HG03571 (cell line): ENCODE measurements at regions not wholly inside any gene's neighbourhood (a gene's known extent, or its start where the extent isn't known, plus 50 kb on each side); places are given as distances from the start of the nearest gene placed in this dataset.
A peak's percentile ranks its signal among the peaks of the same experiment; 100 is the strongest.
"Not testable (repeated sequence)": the region's sequence is repeated elsewhere in the genome, so short reads cannot be mapped to it uniquely, and the experiment has no call there.

Experiments used
- ATAC-seq: cut with Tn5 transposase; IDR thresholded peaks from one replicate; pipeline ENCODE4 v1.9.1; 2021; ENCODE audit not compliant: unreplicated experiment

DNA sequence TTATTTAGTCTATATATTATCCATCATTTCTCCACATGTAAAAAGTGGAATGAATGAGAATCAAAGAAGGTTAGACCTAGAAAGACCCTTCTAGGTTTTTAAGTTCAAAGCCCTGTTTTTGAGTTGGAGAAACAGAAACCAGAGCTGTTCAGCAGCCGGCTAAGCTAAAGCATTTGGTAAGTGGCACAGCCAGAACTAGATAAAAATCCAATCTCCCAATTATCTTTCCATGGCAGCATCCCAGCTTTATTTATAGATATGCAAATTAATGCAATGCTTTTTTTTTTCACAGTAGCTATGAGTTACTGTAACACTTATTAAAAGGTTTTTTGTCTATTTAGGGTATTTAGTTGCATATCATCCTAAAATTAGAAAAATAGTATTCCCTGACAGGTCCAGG, 85.1 kb downstream of the NIBAN1 start:
- no peak for ATAC-seq

DNA sequence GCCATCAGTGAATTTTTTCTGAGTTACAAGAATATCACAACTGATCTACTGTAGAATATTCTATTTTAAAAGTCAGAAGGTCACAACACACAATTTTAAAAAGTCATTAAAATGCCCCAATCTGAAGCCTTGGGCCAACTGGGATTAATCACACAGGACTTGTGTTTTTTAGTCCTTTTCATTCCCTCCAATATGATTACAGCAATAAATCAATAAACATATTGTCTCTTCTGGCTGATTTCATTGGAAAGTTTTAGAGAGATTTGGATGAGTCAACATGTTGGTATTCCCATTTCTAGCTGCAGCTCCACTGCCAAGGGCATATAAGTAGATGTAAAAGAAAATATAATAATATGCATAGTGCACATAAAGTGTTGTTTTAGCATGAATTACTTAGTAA, 85.8 kb downstream of the NIBAN1 start:
- ATAC-seq = no peak

DNA sequence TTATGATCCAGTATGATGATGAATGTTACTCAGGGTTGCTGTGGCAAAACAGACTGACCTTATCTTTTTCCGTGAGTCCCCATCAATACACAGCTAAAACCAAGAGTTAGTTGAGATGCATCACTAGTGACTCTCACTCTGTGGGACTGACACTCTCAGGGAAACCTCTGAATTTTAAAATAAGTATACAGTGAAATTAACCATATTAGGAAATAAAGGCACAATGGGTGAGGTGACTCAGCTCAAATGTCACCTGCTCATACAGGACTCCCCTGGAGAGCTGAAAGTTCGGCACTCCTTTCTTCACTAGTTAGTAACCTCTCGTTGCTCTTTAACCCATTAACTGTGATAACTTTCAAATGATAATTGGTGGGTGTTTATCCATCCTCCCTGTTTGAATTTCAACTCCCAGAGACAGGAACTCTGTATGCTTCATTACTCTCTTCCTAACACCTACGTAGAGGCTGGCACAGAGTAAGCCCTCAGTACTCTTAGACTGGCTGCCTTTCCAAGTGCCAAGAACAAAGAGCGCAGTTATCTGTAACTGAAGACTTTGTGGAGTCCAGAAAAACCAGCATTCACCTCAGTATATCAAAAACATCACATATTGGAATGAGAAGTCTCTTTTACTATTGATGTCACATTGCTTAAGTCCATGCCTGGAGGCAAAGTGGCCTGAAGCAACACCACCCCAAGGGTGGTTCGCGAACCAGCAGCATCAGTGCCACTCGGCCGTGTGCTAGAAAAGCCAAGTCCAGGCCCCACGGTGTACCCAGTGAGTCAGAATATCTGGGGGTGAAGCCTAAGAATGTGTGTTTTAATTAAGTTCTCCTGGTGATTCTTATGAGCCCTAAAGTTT, 91.1 kb downstream of the NIBAN1 start:
- no peak for ATAC-seq

DNA sequence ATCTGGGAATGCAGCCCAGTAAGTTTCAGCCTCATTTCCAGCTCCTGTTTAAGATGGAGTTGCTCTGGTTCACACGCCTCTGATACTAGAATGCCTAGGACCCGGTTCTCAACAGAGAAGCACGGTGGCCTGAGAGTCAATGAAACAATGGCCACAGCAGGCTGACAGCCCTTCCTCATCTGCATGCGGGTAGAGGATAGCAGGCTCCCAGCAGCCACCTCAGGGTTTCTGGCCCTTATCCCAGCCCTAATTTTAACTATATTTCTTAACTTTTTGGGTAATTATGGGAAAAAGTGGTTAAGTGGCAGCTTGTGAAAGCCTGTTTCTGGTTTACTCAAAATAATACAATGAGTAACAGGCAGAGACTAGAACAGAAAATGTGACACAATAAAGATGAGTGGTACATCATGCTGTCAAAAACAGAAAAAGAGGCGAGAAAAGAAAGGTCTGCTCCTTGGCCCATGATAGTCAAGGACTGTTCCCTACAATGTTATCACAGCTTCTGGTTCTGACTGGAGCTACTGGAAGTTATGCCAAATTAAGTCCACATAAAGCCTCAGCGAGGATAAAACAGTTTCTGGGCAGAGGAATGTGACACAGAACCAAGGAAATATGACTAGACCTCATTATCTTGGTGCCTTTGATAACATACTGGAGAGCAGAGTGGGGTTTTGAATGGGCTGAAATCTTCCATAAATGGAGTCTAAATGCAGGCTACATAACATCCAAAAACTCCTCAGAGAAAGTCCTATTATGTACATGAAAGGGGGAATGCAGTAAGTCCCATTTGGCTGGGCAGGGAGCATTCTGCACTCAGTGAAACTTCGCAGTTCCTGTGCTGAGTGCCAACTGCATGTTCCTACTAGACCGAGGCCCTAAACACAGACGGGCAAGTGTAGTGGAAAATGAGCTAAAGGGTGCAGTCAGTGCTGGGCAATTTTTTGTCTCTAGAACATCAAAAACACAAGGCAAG, 92.1 kb downstream of the NIBAN1 start:
- ATAC-seq = peak; percentile 51

DNA sequence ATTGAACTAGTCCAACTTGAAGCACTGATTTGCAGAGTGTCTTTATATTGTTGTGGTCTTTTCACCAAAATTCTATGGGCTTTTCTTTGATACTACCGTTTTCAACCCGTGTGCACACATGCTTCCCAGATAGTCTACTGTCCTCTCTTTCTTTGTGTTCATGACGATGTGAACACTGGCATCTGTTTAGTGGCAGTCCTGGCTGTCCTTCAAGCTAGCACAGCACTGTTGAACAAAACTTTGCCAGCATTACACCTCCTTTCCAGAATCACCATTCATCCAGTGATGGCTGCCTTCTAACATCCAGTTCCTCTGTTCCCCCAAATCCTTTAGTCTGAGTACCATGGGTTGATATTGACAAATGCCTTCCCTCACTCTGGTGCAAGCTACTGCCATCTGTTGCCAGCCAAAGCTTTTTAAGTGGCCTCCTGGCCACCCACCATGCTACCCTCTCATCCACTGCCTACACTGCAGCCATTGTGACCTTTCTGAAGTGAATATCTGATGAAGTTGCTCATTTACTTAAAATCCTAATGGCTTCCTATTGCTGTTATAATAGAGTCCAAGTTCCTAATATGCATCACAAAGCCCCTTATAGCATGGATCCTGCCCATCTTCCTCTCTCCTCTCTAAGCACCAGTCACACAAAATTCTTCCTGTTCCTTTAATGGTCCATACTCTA, 94.3 kb downstream of the NIBAN1 start:
- no peak for ATAC-seq

DNA sequence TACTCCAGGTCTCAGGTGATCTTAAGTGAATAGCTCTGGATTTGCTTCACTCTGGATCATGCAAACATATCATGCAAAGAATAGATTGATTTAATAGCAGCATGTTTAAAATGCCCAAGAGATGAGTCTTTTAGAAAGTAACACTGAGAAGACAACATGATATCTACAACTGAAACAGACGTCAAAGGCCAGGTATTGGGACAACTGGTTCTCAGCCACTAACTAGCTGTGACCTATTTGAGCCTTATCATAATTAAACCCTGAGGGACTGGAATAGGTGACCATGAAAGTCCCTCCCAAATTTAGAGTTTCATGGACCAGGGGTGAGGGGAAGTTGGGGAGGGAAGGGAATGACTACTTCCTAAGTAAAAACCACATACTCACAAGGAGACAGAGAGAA, 95.7 kb downstream of the NIBAN1 start:
- ATAC-seq = no peak

DNA sequence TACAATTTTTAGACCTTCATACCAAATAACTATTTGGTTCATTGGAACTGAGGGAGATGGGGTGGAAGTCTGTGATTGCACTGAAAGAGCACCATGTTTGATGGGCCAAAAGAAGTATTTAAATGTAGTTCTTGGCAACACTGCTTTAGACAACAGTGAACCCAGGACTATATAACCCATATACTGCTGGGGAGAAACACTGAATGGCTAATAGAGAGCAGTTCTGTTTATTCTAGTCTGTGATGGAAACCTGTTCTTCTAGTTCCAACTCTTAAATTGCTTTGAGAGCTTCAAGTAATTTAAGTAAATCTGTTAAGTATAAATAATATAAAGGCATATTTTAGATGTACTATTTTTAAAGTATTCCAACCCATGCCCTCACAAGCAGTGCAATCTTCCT, 96.3 kb downstream of the NIBAN1 start:
- ATAC-seq = no peak

DNA sequence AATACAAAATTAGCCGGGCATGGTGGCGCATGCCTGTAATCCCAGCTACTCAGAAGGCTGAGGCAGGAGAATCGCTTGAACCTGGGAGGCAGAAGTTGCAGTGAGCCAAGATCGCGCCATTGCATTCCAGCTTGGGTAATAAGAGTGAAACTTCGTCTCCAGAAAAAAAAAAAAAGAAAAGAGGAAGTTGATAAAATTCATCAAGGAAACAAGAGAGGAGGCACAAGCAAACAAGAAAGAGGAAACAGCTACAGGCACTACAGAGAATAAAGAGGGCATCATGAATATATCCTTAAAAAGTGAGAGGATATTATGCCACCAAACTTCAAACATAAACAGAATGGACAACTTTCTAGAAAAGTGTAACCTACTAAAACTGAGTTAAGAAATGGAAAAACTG, 98.3 kb downstream of the NIBAN1 start:
- ATAC-seq = not testable (repeated sequence)

DNA sequence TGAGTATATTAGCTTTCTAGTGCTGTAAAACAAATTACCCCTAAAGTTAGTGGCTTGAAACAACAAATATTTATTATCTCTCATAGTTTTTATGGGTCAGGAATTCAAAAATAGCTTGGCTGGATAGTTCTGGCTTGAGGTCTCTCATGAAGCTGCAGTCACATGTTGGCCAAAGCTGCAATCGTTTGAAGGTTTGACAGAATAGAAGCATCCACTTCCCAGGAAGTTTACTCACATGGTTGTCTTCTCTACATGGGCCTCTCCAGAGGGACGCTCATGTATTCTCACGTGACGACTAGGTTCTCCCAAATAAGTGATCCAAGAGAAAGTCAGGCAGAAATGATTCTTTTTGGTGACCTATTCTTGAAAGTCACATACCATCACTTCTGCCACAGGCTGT, 99.1 kb downstream of the NIBAN1 start:
- no peak for ATAC-seq

DNA sequence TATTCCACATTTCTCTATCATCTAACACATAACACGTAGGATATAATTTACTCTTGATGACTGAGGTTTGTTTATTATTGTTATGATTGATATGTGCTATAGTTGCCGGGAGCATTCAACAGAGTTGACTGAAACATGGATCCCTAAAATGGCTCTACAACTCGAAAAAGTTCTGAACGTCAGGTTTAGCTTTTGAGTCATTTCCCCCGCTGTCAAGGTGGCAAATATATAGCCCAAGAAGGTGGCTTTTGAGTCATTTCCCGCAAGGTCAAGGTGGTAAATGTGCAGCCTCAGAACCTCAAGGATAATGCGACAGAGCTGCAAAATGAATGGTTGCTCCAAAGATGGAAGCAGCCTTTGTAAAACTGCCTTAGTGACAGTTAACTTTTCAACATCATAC, 104.0 kb downstream of the NIBAN1 start:
- no peak for ATAC-seq

DNA sequence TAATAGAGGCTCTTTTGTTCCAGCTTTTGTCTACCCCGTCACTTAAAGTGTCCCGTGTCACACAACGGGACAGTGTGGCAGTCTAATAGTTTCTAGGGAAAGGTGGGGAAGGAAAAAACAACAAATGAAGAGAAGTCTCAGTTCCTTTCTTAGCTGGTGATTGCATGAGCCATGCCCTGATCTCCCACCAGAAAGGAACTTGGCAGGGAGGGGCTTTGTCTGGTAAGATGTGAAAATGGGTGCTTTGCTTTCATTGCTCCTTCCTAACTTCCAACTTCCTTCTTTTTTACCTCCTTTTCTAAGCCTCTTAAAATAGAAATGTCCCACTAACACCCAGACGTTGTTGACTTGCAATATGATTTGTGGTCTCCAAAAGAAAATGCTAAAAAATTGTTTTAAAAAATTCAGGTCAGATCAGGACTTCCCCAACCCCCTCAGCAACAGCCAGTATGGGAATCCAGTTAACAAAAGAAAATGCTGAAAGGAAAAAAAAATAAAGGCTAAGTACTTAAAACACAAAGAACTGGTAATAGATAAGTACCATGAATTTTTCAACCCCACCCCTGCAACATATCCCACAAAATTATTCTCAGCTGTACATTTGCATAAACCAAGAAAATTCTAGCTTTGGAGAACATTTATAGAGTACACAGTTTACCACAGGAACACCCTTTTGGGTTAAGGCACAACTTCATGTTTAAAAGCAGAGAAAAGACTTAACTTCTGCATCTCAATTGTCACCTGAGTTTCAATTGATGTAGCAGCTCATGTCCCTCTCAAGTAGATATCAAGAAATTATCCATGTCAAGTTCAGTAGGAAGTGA, 106.2 kb downstream of the NIBAN1 start:
- no peak for ATAC-seq

DNA sequence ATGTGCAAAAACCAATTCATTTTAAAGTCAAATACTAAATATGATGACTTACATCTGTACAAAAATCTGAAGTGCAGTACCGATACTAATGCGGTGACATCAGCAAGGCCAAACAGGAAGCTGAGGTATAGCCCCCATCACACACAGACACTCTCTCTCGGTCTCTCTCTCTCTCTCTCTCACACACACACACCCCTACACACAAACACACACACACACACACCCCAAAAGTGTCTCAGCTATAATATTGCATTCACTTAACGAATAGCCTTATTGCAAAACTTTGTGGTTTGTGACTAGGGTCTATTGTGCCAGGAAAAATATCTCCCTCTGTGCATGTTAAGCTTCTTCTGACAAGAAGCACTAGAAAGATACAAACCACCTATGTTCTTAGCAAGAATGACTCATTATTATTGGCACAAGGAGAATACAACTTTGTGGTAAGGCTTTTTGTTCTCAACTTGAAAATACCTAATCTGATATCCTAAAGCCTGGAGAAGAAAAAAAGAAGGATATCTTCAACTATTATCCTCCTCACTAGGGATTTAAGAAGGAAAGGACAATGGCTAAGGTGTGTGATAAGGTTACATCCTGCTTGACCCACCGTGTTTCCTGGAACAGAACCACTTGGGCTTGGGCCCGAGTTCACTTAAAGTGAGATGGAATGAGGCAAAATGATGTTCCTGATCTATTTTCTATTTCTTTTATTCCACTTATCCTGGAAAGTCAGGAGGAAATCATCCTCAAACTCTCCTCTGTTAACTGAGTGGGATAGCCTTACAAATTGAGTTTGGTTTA, 107.1 kb downstream of the NIBAN1 start:
- ATAC-seq = peak; percentile 90

DNA sequence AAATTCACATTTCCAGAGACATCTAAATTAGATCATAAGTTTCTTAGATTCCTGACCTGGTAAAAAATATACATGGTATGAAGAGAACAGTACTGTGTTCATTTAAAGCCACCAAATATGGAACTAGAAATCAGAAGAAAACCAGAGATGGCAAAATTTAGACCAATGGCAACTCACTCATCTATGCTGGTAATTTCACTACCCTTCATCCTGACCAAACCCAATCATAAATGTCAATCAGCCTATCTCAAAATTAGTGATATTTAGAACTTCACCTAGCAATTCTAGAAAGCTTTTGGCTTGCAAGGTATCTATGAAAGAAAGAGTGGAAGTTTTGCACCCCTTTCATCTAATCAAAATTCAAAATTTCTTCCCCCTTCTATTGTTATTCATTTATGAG, 107.7 kb downstream of the NIBAN1 start:
- ATAC-seq = peak; percentile 2

DNA sequence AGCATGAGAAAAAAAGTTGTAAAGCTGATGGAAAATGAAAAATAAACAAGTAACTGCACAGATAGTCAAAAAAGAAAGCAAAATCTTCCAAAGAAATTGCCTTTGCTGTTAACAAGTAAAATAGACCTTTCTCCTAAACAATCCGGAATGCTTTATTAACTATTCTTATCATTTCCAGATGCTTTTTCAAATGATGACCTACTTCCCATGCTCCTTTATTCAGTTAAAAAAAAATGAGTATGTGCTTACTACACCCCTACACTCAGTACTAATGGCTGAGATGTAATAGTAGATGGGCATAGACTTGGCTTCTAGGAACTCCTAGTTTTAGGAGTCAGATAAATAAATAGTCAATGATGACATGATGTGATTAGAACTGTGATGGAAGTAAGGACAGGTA, 108.5 kb downstream of the NIBAN1 start:
- no peak for ATAC-seq

DNA sequence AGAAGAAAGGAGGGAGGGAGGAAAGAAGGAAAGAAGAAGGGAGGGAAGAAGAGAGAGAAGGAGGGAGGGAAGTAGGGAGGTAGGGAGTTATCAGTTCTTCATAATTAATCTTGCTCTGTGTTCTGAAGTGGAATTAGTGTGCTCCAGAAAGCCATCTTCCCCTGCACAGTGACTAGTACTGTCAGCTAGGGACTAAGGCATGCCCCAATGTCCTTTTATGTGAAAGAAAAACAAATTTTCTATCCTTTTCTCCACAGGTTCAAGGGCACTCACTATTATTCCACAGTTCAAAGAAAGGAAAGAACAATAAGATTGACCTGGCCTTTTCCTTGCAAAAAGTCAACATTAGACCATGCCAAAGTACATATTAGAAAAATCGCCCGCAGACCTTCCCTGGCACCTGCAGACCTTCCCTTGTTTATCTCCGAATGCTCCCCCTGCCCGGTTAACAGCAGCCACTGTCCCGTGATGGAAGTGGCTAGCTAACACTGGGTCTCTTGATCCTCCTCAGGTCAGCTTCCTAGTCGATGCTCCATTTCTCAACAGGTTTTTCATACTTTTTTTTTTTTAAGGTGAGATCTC, 107.2 kb upstream of the EDEM3 start:
- no peak for ATAC-seq

DNA sequence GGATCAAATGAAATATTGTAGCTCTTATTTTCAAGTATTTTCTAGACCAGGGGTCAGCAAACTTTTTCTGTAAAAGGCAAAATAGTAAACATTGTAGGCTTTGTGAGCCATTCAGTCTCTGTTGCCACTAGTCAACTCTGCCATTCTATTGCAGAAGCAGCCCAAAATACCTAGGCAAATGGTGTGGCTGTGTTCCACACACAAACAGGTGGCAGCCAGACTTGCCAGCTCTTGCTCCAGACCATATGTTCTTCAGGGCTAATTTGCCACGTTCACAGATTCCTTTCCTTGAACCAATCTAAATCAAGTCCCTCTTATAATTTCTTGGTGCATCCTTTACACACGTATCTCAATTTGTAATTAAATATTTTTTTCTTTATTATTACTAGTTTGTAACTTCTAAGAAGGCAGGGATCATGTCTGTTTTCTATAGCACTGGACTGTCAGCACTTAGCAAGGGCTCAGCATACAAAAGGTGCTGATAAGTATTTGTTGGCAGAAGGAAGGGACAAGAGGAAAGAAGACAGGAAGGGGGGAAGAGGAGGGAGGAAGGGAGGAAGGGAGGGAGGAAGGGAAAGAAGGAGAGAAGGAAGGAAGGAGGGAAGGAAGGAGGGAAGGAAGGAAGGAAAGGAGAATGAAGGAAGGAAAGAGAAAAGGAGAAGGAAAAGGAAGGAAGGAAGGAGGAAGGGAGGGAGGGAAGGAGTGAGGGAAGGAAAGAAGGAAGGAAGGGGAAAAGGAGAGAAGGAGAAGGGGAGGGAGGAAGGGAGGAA, 106.5 kb upstream of the EDEM3 start:
- no peak for ATAC-seq

DNA sequence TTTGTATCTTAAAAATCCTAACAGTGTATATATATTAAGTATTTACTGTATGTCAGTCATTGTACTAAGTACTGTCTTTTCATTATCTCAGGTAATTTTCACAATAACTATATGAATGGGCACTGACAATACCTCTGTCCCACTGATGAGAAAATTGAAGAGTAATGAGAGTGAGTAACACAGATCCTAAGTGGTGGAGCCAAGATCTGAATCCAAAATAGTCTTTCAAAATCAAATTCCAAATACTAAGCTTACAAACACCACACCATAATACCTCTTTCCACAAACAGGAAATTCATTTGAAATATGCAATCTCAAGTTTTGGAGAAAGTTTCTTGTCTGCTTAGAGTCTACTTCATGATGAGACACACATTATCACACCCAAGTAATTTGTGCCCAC, 105.9 kb upstream of the EDEM3 start:
- ATAC-seq = no peak

DNA sequence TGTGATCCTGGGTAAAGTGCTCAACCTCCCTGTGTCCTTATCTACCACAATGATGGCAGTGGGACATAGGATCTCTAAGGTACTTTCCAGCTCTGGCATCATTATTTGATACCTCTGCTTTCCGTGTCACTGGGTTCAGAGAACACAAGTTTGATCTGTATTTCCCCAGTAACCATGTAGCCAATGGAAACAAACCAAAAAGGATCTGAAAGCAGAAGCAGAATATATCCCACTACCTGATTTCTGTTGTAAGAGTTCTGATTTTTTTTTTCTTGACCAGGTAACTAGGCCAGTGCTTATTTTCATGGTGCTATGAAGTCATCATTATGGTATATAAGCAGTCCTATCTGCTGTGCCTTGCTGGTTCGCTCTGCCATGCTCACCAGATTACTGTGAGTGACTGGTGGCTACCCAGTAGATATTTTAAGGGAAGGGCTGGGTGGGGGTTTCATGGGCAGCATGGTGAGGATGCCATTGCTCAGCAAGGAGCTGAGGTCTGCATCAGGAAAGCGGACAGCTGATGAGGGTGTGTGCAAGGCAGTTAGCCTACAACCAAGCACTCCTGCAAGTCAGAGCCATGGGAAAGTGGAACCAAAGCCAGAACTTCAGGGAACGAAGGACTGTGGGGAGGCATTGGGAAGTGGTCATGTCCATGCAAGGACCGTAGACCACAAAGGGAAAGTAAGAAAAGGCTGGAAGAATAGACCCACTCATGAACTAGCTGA, 104.9 kb upstream of the EDEM3 start:
- ATAC-seq = peak; percentile 42
